Ovary (tissue), 7 donors: ENCODE measurements at regions not wholly inside any gene's neighbourhood (a gene's known extent, or its start where the extent isn't known, plus 50 kb on each side); places are given as distances from the start of the nearest gene placed in this dataset.

Experiments used
- DNase-seq, 5 donors: peaks; one replicate each; pipeline ENCODE4 v3.0.0-alpha.2; 2019 to 2020
- H3K27ac ChIP-seq, 2 donors: fragments of 200-600 bp; one replicate each; pipeline versions ENCODE4 v1.5.1 to v1.8.0; 2019 to 2022
- H3K27me3 ChIP-seq: fragments of 200-600 bp; one replicate; pipeline ENCODE4 v1.8.0; 2022
- H3K36me3 ChIP-seq: fragments of 200-600 bp; sonication (generic); one replicate; pipeline ENCODE4 v1.5.1; 2019
- H3K4me1 ChIP-seq: one replicate; pipeline ENCODE4 v1.8.1; 2013; ENCODE audit warnings: mild to moderate bottlenecking, moderate library complexity; ENCODE audit not compliant: insufficient read depth
- H3K4me3 ChIP-seq: fragments of 200-600 bp; sonication (generic); one replicate; pipeline ENCODE4 v1.5.1; 2017
- H3K9me3 ChIP-seq, 2 donors: fragments of 200-600 bp in 1 of 2; sonication (generic) in 1 of 2; one replicate each; pipeline versions ENCODE4 v1.5.1 to v1.8.1; 2013 to 2019; ENCODE audit warnings: mild to moderate bottlenecking in 1 of 2, moderate library complexity in 1 of 2
- CTCF ChIP-seq, 3 donors: fragments of 450-650 bp in 2 of 3; fragments of 200-600 bp in 1 of 3; IDR thresholded peaks; one replicate each; pipeline versions ENCODE4 v1.5.1 to v1.8.0; 2016 to 2022; ENCODE audit warnings: antibody characterized with exemption in 3 of 3, mild to moderate bottlenecking in 1 of 3
- EP300 ChIP-seq: sonication (generic); formaldehyde crosslinking; IDR thresholded peaks from one replicate; pipeline ENCODE4 v1.6.1; 2017; ENCODE audit warnings: antibody characterized with exemption
- POLR2A ChIP-seq: fragments of 450-650 bp; IDR thresholded peaks from one replicate; pipeline ENCODE4 v1.6.1; 2017; ENCODE audit warnings: antibody characterized with exemption, mild to moderate bottlenecking, moderate library complexity
- WGBS, 3 donors: extraction: QIAGEN DNeasy Blood & Tissue Kit in 1 of 3; methylation state at CpG; one replicate each; pipeline versions ENCODE4 v1.1.5 to v1.1.7; 2013 to 2017; 5-methylcytosine and 5-hydroxymethylcytosine counted together
- intact Hi-C, 4 donors: fragments of 100-400 bp; cut with DNase I; formaldehyde crosslinking; loops; one replicate each; pipeline versions ENCODE4 v1.11.0 to v1.15.1; 2022 to 2023
- donor health status: DM: no; HTN: no; CAD: no; lungs with moderate emphysema.
- donor health status: DM: no; HTN: no; CAD: no.
- donor health status: Bipolar disorder and iron deficiency.
- donor health status: DM: no; HTN: no; CAD: no.
- donor health status: DM: yes; HTN: yes; CAD: no.

GRCh38 chr7:124130-124949 is 68.0 kb upstream of the FAM20C start:
- WGBS, 3 donors: 69 to 75% (median 72%) methylated on average over 20 to 21 of the region's 21 CpGs
- Histone ChIP-seq H3K27ac (no peak overlapping the region), H3K9me3 (no peaks in the 10 kb centered on the region), H3K4me1 (peaks cover 16% of the 10 kb centered on the region), H3K4me3 (no peak overlapping the region), H3K36me3 (no peaks in the 10 kb centered on the region), H3K27me3 (no peaks in the 10 kb centered on the region)
- intact Hi-C loops: no loop called here
- no peak for DNase-seq
- no peak for TF ChIP-seq EP300
- TF ChIP-seq CTCF (IDR thresholded peaks at IDR 0.05): no peak
- no peak for TF ChIP-seq POLR2A

- H3K36me3 ChIP-seq: no peaks in the 10 kb centered on the region
- TF ChIP-seq POLR2A: no peak
- no peak for TF ChIP-seq EP300
- TF ChIP-seq CTCF (IDR thresholded peaks at IDR 0.05): no peak
- H3K4me1 ChIP-seq: peaks cover 17% of the 10 kb centered on the region
- H3K4me3 ChIP-seq: no peak overlapping the region
- no peak for DNase-seq
- intact Hi-C loops: no loop called here
- no peaks in the 10 kb centered on the region for H3K9me3 ChIP-seq
- H3K27me3 ChIP-seq: no peaks in the 10 kb centered on the region
- 77 to 79% (median 78%) methylated on average over 14 of the region's 14 CpGs for WGBS, 3 donors
- no peak overlapping the region for H3K27ac ChIP-seq
Observed at GRCh38 chr7:125061-125475, 67.3 kb upstream of the FAM20C start.

- TF ChIP-seq EP300 (no peak), POLR2A (no peak), CTCF (IDR thresholded peaks at IDR 0.05) (no peak)
- Histone ChIP-seq H3K9me3 (no peaks in the 10 kb centered on the region), H3K4me3 (no peak overlapping the region), H3K4me1 (peaks cover 18% of the 10 kb centered on the region), H3K27me3 (no peaks in the 10 kb centered on the region), H3K27ac (no peak overlapping the region), H3K36me3 (no peaks in the 10 kb centered on the region)
- WGBS, 3 donors: 96 to 98% (median 98%) methylated on average over 5 to 8 of the region's 8 CpGs
- intact Hi-C loops: no loop called here
- no peak for DNase-seq
Observed at GRCh38 chr7:125661-126060, 66.7 kb upstream of the FAM20C start.

- 95 to 98% (median 96%) methylated on average over 3 of the region's 3 CpGs for WGBS, 3 donors
- H3K27me3 ChIP-seq: no peaks in the 10 kb centered on the region
- H3K36me3 ChIP-seq: no peaks in the 10 kb centered on the region
- intact Hi-C loops: no loop called here
- no peak overlapping the region for H3K27ac ChIP-seq
- H3K4me3 ChIP-seq: no peak overlapping the region
- H3K4me1 ChIP-seq: peaks cover 19% of the 10 kb centered on the region
- H3K9me3 ChIP-seq: no peaks in the 10 kb centered on the region
- DNase-seq: no peak
- TF ChIP-seq POLR2A (no peak), CTCF (IDR thresholded peaks at IDR 0.05) (no peak), EP300 (no peak)
Observed at GRCh38 chr7:126368-126767, 66.0 kb upstream of the FAM20C start.
